DMS79 treated with DMSO at 0.1 percent for 48 hours (cell line): ENCODE measurements at regions not wholly inside any gene's neighbourhood (a gene's known extent, or its start where the extent isn't known, plus 50 kb on each side); places are given as distances from the start of the nearest gene placed in this dataset.

Source experiments
- DNase-seq: peaks from one replicate; lab custom pipeline; 2025; lab: John Stamatoyannopoulos, UW

GRCh38 chr3:44090036-44090435, 151.7 kb upstream of the TOPAZ1 start:
- no peak for DNase-seq

GRCh38 chr3:44092497-44092896, 149.2 kb upstream of the TOPAZ1 start:
- no peak for DNase-seq

- DNase-seq = no peak
These were observed 148.2 kb upstream of the TOPAZ1 start for GRCh38 chr3:44093531-44093930.

- no peak for DNase-seq
These were observed 142.8 kb upstream of the TOPAZ1 start for GRCh38 chr3:44098656-44099415.

GRCh38 chr3:44099566-44100297, 142.0 kb upstream of the TOPAZ1 start:
- no peak for DNase-seq

GRCh38 chr3:44100298-44100695, 141.4 kb upstream of the TOPAZ1 start:
- DNase-seq = no peak

GRCh38 chr3:44104043-44104442, 137.6 kb upstream of the TOPAZ1 start:
- DNase-seq = no peak

- no peak for DNase-seq
These were observed 136.9 kb upstream of the TOPAZ1 start for GRCh38 chr3:44104668-44105321.

GRCh38 chr3:44105571-44105970, 136.1 kb upstream of the TOPAZ1 start:
- no peak for DNase-seq

- DNase-seq = no peak
These were observed 134.9 kb upstream of the TOPAZ1 start for GRCh38 chr3:44106756-44107155.

GRCh38 chr3:44108481-44108880, 133.2 kb upstream of the TOPAZ1 start:
- no peak for DNase-seq

- peak; percentile 57 for DNase-seq
These were observed 131.8 kb upstream of the TOPAZ1 start for GRCh38 chr3:44109771-44110361.

GRCh38 chr3:44110648-44111047, 131.0 kb upstream of the TOPAZ1 start:
- DNase-seq = no peak

GRCh38 chr3:44111482-44111881, 130.2 kb upstream of the TOPAZ1 start:
- no peak for DNase-seq

GRCh38 chr3:44114142-44114541, 127.5 kb upstream of the TOPAZ1 start:
- DNase-seq = no peak

- no peak for DNase-seq
These were observed 124.4 kb upstream of the TOPAZ1 start for GRCh38 chr3:44117239-44117638.

- no peak for DNase-seq
These were observed 124.0 kb upstream of the TOPAZ1 start for GRCh38 chr3:44117736-44118135.

- DNase-seq = no peak
These were observed 120.7 kb upstream of the TOPAZ1 start for GRCh38 chr3:44120721-44121582.

- DNase-seq = no peak
These were observed 116.4 kb upstream of the TOPAZ1 start for GRCh38 chr3:44125246-44125645.

- DNase-seq = no peak
These were observed 115.8 kb upstream of the TOPAZ1 start for GRCh38 chr3:44125882-44126281.

GRCh38 chr3:44128057-44128775, 113.5 kb upstream of the TOPAZ1 start:
- no peak for DNase-seq
